Endodermal cell (in vitro differentiated cells): ENCODE measurements at regions not wholly inside any gene's neighbourhood (a gene's known extent, or its start where the extent isn't known, plus 50 kb on each side); places are given as distances from the start of the nearest gene placed in this dataset.
"Not testable (repeated sequence)": the region's sequence is repeated elsewhere in the genome, so short reads cannot be mapped to it uniquely, and the experiment has no call there.

Source experiments
- DNase-seq: peaks from one replicate; pipeline ENCODE4 v3.0.0-alpha.2; 2017
- H3K27ac ChIP-seq: 2 replicates; pipeline ENCODE4 v1.5.1; 2013; ENCODE audit warnings: mild to moderate bottlenecking, low read depth, low read length, moderate library complexity
- H3K27me3 ChIP-seq: 2 replicates; pipeline ENCODE4 v1.6.1; 2013; ENCODE audit warnings: mild to moderate bottlenecking, low read length, moderate library complexity; ENCODE audit not compliant: insufficient read depth, control insufficient read depth, poor library complexity, severe bottlenecking
- H3K36me3 ChIP-seq: 2 replicates; pipeline ENCODE4 v1.7.0; 2013; ENCODE audit warnings: mild to moderate bottlenecking, low read length, moderate library complexity; ENCODE audit not compliant: control insufficient read depth, insufficient read depth
- H3K4me1 ChIP-seq: one replicate; pipeline ENCODE4 v1.7.0; 2013; ENCODE audit warnings: low read length; ENCODE audit not compliant: control insufficient read depth, insufficient read depth
- H3K4me3 ChIP-seq: 2 replicates; pipeline ENCODE4 v1.5.1; 2013; ENCODE audit warnings: mild to moderate bottlenecking, low read length, moderate library complexity
- H3K9ac ChIP-seq: 2 replicates; pipeline ENCODE4 v1.6.1; 2013; ENCODE audit warnings: mild to moderate bottlenecking, low read length, moderate library complexity; ENCODE audit not compliant: poor library complexity, severe bottlenecking; ENCODE audit errors: extremely low read depth
- H3K9me3 ChIP-seq: 2 replicates; pipeline ENCODE4 v1.6.1; 2013; ENCODE audit warnings: mild to moderate bottlenecking, low read length, moderate library complexity; ENCODE audit not compliant: control insufficient read depth
- H3K27ac Mint-ChIP-seq: 2 replicates; pipeline ENCODE4 v1.8.0; 2020; ENCODE audit warnings: mixed read lengths
- H3K27me3 Mint-ChIP-seq: 2 replicates; pipeline ENCODE4 v1.8.0; 2021; ENCODE audit warnings: mild to moderate bottlenecking, mixed read lengths; ENCODE audit not compliant: insufficient read depth
- H3K36me3 Mint-ChIP-seq: 2 replicates; pipeline ENCODE4 v1.8.0; 2020; ENCODE audit warnings: low read depth, mixed read lengths
- H3K4me1 Mint-ChIP-seq: 2 replicates; pipeline ENCODE4 v1.8.0; 2020; ENCODE audit warnings: mixed read lengths
- H3K4me3 Mint-ChIP-seq: 2 replicates; pipeline ENCODE4 v1.8.0; 2020; ENCODE audit warnings: mild to moderate bottlenecking, moderate library complexity, mixed read lengths
- H3K9me3 Mint-ChIP-seq: 2 replicates; pipeline ENCODE4 v1.8.0; 2020; ENCODE audit warnings: mild to moderate bottlenecking, mixed read lengths
- CTCF ChIP-seq: fragments of 200-600 bp; sonication (generic); conservative IDR thresholded peaks from 2 replicates; pipeline ENCODE4 v1.5.0; 2021; ENCODE audit warnings: antibody characterized with exemption, mild to moderate bottlenecking
- WGBS, 2 experiments: methylation state at CpG; one replicate each; pipeline versions ENCODE4 v1.1.5 to v1.1.7; 2013; ENCODE audit warnings: missing lambda C conversion rate in 2 of 2, mixed read lengths in 1 of 2; ENCODE audit not compliant: insufficient coverage in 1 of 2, insufficient read length in 1 of 2; 5-methylcytosine and 5-hydroxymethylcytosine counted together

- H3K9me3 Mint-ChIP-seq = no peaks in the 10 kb centered on the region
- H3K27ac ChIP-seq = no peak overlapping the region
- H3K27ac Mint-ChIP-seq = no peak overlapping the region
- peak; percentile 29 for DNase-seq
- peaks cover 82% of the 10 kb centered on the region for H3K27me3 Mint-ChIP-seq
- H3K4me3 Mint-ChIP-seq = no peak overlapping the region
- H3K27me3 ChIP-seq = peaks cover 85% of the 10 kb centered on the region
- H3K4me1 Mint-ChIP-seq = peaks cover 12% of the 10 kb centered on the region
- no peak overlapping the region for H3K4me3 ChIP-seq
- WGBS, 2 experiments = 93 to 96% methylated on average over 2 to 6 of the region's 6 CpGs
- H3K36me3 ChIP-seq = no peaks in the 10 kb centered on the region
- H3K4me1 ChIP-seq = no peaks in the 10 kb centered on the region
- no peaks in the 10 kb centered on the region for H3K36me3 Mint-ChIP-seq
- H3K9me3 ChIP-seq = no peaks in the 10 kb centered on the region
- no peak overlapping the region for H3K9ac ChIP-seq
- no peak for TF ChIP-seq CTCF
Measured at GRCh38 chr20:5480824-5481600, 129.8 kb downstream of the GPCPD1 start.

- H3K9me3 ChIP-seq = no peaks in the 10 kb centered on the region
- 94% methylated on average over 2 to 6 of the region's 9 CpGs for WGBS, 2 experiments
- no peak overlapping the region for H3K27ac ChIP-seq
- no peak overlapping the region for H3K9ac ChIP-seq
- no peaks in the 10 kb centered on the region for H3K4me1 ChIP-seq
- no peak overlapping the region for H3K4me3 ChIP-seq
- Mint-ChIP-seq H3K36me3 (no peaks in the 10 kb centered on the region), H3K27ac (no peak overlapping the region), H3K4me3 (no peak overlapping the region), H3K4me1 (no peaks in the 10 kb centered on the region), H3K27me3 (peaks cover 38% of the 10 kb centered on the region), H3K9me3 (no peaks in the 10 kb centered on the region)
- H3K36me3 ChIP-seq = no peaks in the 10 kb centered on the region
- TF ChIP-seq CTCF = no peak
- DNase-seq = no peak
- peaks cover 38% of the 10 kb centered on the region for H3K27me3 ChIP-seq
Measured at GRCh38 chr20:5474646-5475550, 135.9 kb downstream of the GPCPD1 start.

- not testable (repeated sequence) for H3K4me3 ChIP-seq, H3K4me1 ChIP-seq, H3K36me3 Mint-ChIP-seq, H3K9me3 Mint-ChIP-seq, H3K9ac ChIP-seq, H3K27me3 ChIP-seq, H3K4me3 Mint-ChIP-seq, H3K4me1 Mint-ChIP-seq, DNase-seq, H3K9me3 ChIP-seq, H3K36me3 ChIP-seq, H3K27ac ChIP-seq, H3K27ac Mint-ChIP-seq
- peaks cover 17% of the 10 kb centered on the region for H3K27me3 Mint-ChIP-seq
- WGBS, 2 experiments = no CpG with 5 or more reads among the region's 10 CpGs
Measured at GRCh38 chr20:5471866-5472265, 138.9 kb downstream of the GPCPD1 start.
